ENCODE measurements at regions not wholly inside any gene's neighbourhood (a gene's known extent, or its start where the extent isn't known, plus 50 kb on each side); places are given as distances from the start of the nearest gene placed in this dataset.
"Not testable (repeated sequence)": the region's sequence is repeated elsewhere in the genome, so short reads cannot be mapped to it uniquely, and the experiment has no call there.

- 58% methylated on average over 1 of the region's 1 CpG for WGBS
- no peak for DNase-seq (ENCODE audit: low spot score in 2 of 2)
These were observed 143.1 kb upstream of the KCNJ18 start for GRCh38 chr17:21549107-21549687.

DNA sequence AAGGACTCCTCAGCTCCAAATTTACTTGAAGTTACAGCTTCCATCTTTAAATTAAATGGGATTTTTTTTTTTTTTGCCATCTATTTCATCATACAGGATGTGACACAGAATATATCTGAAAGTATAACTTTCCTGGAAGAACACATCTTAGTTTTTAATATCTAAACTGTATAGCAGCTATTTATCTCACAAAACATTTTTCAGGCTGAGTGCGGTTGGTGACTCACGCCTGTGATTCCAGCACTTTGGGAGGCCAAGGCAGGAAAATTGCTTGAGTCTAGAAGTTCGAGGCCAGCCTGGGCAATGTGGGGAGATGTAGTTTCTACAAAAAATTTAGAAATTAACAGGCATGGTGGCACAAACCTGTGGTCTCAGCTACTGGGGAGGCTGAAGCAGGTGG, 142.3 kb upstream of the KCNJ18 start:
- 96% methylated on average over 3 of the region's 3 CpGs for WGBS
- not testable (repeated sequence) for H3K27me3 ChIP-seq; H3K4me3 ChIP-seq; H3K9me3 ChIP-seq; H3K36me3 ChIP-seq; H3K27ac ChIP-seq; DNase-seq (ENCODE audit: low spot score in 2 of 2)
- H3K4me1 ChIP-seq = peaks cover 27% of the 10 kb centered on the region

More at GRCh38 chr17:21549107-21549687, 143.1 kb upstream of the KCNJ18 start:
- H3K27ac ChIP-seq = no peak overlapping the region
- no peaks in the 10 kb centered on the region for H3K36me3 ChIP-seq
- no peaks in the 10 kb centered on the region for H3K9me3 ChIP-seq
- no peak for TF ChIP-seq POLR2AphosphoS5 (IDR thresholded peaks at IDR 0.05)
- TF ChIP-seq POLR2A (IDR thresholded peaks at IDR 0.05) = no peak
- TF ChIP-seq EP300 (IDR thresholded peaks at IDR 0.05) = no peak
- TF ChIP-seq, protein P1, sequence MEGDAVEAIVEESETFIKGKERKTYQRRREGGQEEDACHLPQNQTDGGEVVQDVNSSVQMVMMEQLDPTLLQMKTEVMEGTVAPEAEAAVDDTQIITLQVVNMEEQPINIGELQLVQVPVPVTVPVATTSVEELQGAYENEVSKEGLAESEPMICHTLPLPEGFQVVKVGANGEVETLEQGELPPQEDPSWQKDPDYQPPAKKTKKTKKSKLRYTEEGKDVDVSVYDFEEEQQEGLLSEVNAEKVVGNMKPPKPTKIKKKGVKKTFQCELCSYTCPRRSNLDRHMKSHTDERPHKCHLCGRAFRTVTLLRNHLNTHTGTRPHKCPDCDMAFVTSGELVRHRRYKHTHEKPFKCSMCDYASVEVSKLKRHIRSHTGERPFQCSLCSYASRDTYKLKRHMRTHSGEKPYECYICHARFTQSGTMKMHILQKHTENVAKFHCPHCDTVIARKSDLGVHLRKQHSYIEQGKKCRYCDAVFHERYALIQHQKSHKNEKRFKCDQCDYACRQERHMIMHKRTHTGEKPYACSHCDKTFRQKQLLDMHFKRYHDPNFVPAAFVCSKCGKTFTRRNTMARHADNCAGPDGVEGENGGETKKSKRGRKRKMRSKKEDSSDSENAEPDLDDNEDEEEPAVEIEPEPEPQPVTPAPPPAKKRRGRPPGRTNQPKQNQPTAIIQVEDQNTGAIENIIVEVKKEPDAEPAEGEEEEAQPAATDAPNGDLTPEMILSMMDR (IDR thresholded peaks at IDR 0.05) = no peak
- H3K4me3 ChIP-seq = no peak overlapping the region
- peaks cover 27% of the 10 kb centered on the region for H3K4me1 ChIP-seq
- no peaks in the 10 kb centered on the region for H3K27me3 ChIP-seq

DNA sequence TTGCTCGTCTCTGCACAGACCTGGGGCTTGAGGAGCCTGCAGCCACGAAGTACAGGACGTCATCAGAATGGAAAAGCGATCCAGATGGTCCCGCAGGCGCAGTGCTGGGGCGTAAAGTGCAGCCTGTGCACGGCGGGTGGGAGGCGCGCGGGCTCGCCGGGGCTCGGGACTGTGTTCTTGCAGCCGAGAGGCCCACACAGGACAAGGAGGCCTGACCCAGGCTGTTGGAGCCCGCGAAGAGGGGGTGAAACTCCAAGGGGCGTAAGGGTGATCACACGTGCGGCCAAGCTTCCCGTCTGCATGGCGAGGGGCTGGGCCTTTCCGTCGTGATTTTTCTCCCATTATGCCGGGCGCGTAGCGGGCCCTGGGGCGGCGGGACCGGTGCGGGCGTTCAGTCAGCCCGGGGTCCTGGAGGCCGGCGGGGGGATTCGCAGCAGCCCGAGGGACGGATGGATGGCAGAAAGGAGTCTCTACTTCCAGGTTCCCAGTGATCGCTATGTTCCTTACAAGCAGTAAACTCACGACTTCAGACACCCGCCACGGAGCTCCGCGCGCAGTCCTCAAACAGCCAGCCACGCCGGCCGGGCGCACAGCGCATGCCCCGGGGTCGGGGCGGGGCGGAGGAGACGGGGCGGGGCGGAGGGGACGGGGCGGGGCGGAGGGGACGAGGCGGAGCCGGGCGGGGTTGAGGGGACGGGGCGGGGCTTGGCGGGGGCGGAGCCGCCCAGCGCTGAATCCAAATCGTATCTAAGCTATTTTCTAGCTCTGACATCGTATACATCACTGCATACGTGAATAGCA, 141.0 kb upstream of the KCNJ18 start:
- TF ChIP-seq POLR2A (IDR thresholded peaks at IDR 0.05) (no peak), POLR2AphosphoS5 (IDR thresholded peaks at IDR 0.05) (no peak), EP300 (IDR thresholded peaks at IDR 0.05) (no peak)
- TF ChIP-seq, protein P1 (IDR thresholded peaks at IDR 0.05) = no peak
- Histone ChIP-seq H3K27ac (peak overlapping the region; percentile 79), H3K4me1 (peaks cover 27% of the 10 kb centered on the region), H3K27me3 (no peaks in the 10 kb centered on the region), H3K9me3 (no peaks in the 10 kb centered on the region), H3K4me3 (peak overlapping the region; percentile 62), H3K36me3 (no peaks in the 10 kb centered on the region)
- WGBS = under 1% methylated on average over 38 of the region's 75 CpGs
- peak; percentile 90 for DNase-seq (ENCODE audit: low spot score in 2 of 2)

- not testable (repeated sequence) for H3K36me3 ChIP-seq; DNase-seq (ENCODE audit: low spot score in 2 of 2); H3K27ac ChIP-seq; H3K27me3 ChIP-seq; H3K4me3 ChIP-seq; H3K9me3 ChIP-seq; H3K4me1 ChIP-seq
- WGBS = 93% methylated on average over 7 of the region's 7 CpGs
These were observed 133.4 kb upstream of the KCNJ18 start for GRCh38 chr17:21558921-21559320.

DNA sequence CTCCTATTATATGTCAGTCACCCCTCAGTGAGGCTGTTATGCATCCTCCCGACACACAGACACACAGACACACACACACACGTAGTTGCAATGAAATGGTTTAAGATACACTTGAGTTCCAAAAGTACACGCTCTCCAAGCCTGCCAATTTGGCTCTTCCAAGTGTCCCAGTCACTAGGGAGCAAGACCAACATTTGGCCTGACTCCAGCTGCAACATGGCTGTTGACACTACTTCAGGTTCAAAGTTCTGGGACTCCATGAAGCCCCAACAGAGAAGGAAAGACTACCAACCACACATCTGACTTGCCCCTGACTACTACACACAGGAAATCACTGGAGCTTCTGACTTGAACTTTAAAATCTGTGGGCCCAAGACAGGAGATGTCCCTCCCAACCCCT, 128.1 kb upstream of the KCNJ18 start:
- peaks cover 4% of the 10 kb centered on the region for H3K27me3 ChIP-seq
- TF ChIP-seq, protein P1 (IDR thresholded peaks at IDR 0.05) = no peak
- no peak for TF ChIP-seq POLR2A (IDR thresholded peaks at IDR 0.05)
- TF ChIP-seq POLR2AphosphoS5 (IDR thresholded peaks at IDR 0.05) = no peak
- no peak for TF ChIP-seq EP300 (IDR thresholded peaks at IDR 0.05)
- H3K4me1 ChIP-seq = no peaks in the 10 kb centered on the region
- WGBS = 73% methylated on average over 3 of the region's 3 CpGs
- no peaks in the 10 kb centered on the region for H3K36me3 ChIP-seq
- H3K4me3 ChIP-seq = no peak overlapping the region
- H3K9me3 ChIP-seq = no peaks in the 10 kb centered on the region
- H3K27ac ChIP-seq = no peak overlapping the region
- no peak for DNase-seq (ENCODE audit: low spot score in 2 of 2)

DNA sequence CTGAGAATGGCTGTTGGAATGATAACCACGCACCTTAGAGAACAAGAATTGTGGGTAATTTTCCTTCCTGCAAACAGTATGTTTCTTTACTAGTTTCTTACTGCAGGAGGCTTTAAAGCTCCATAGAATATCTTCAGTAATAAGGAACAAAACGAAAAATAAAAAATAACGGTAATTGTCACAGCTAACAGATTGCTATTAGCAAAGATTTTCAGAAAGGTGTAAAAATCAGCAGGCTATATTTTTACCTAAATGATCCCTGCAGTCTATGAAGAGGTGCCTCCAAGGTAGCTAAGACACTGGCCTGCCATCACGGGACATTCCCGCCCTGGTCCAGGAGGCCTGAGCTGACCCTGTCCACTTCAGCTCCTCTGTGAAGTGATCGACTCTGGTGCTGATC, 127.6 kb upstream of the KCNJ18 start:
- H3K27me3 ChIP-seq; H3K9me3 ChIP-seq; H3K36me3 ChIP-seq; DNase-seq (ENCODE audit: low spot score in 2 of 2); H3K4me1 ChIP-seq; H3K4me3 ChIP-seq; H3K27ac ChIP-seq: not testable (repeated sequence)
- 90% methylated on average over 6 of the region's 6 CpGs for WGBS

GRCh38 chr17:21570427-21570826, 121.9 kb upstream of the KCNJ18 start:
- H3K27ac ChIP-seq; H3K9me3 ChIP-seq; H3K4me1 ChIP-seq; H3K27me3 ChIP-seq; DNase-seq (ENCODE audit: low spot score in 2 of 2); H3K4me3 ChIP-seq; H3K36me3 ChIP-seq: not testable (repeated sequence)
- 70% methylated on average over 2 of the region's 2 CpGs for WGBS

DNA sequence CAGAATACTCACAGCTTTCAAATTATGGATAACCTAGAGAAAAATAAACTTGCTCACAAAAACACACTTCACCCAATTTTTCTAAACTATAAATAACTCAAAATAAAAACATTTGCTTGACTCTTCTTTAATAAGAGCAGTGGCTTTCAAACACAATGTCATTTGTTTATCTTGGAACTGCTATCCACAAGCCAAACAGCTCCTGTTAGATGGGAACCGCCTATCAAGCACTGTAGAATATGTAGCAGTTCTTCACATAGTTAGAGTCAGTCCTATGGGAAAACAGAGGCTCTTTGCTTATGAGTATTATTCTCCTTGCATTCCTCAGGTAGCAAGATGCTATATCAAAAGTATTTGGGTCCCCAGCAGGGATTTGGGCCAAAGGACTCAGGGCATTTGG, 120.2 kb upstream of the KCNJ18 start:
- H3K4me3 ChIP-seq; H3K27me3 ChIP-seq; H3K27ac ChIP-seq; H3K4me1 ChIP-seq; H3K9me3 ChIP-seq; H3K36me3 ChIP-seq; DNase-seq (ENCODE audit: low spot score in 2 of 2): not testable (repeated sequence)
- WGBS = 64% methylated on average over 1 of the region's 1 CpG

GRCh38 chr17:21573271-21573960, 118.9 kb upstream of the KCNJ18 start:
- H3K27me3 ChIP-seq, H3K27ac ChIP-seq: not testable (repeated sequence)

More at GRCh38 chr17:21573271-21573960, 118.9 kb upstream of the KCNJ18 start:
- not testable (repeated sequence) for H3K4me1 ChIP-seq; H3K36me3 ChIP-seq; DNase-seq (ENCODE audit: low spot score in 2 of 2); H3K9me3 ChIP-seq
- H3K4me3 ChIP-seq = peak overlapping the region; percentile 46
- WGBS = 91% methylated on average over 36 of the region's 36 CpGs
